Calu3 (cell line): ENCODE measurements at regions not wholly inside any gene's neighbourhood (a gene's known extent, or its start where the extent isn't known, plus 50 kb on each side); places are given as distances from the start of the nearest gene placed in this dataset.

Source experiments
- BruUV-seq: library from RNA; stranded (reverse); fragments of 400-500 nt; replicated peaks from 2 replicates; lab custom pipeline; 2021; lab: Mats Ljungman, UMichigan
- CTCF ChIA-PET: fragments of 300-600 bp; sonication (Branson Sonifier 250); formaldehyde crosslinking; loops from one replicate; lab custom pipeline; 2022; ENCODE audit warnings: antibody characterized with exemption; lab: Charles Lee
- DNase-seq: peaks from one replicate; pipeline ENCODE4 v3.0.0; 2022
- H3K27ac Mint-ChIP-seq: one replicate; pipeline ENCODE4 v1.8.0; 2022; ENCODE audit warnings: mixed read lengths; ENCODE audit not compliant: unreplicated experiment
- H3K27me3 Mint-ChIP-seq: one replicate; pipeline ENCODE4 v1.8.0; 2022; ENCODE audit warnings: mixed read lengths; ENCODE audit not compliant: unreplicated experiment
- H3K36me3 Mint-ChIP-seq: one replicate; pipeline ENCODE4 v1.8.0; 2022; ENCODE audit warnings: mild to moderate bottlenecking, moderate library complexity, mixed read lengths; ENCODE audit not compliant: insufficient read depth, unreplicated experiment
- H3K4me1 Mint-ChIP-seq: one replicate; pipeline ENCODE4 v1.8.0; 2022; ENCODE audit warnings: mild to moderate bottlenecking, low read depth, mixed read lengths; ENCODE audit not compliant: unreplicated experiment
- H3K4me3 Mint-ChIP-seq: one replicate; pipeline ENCODE4 v1.8.0; 2022; ENCODE audit warnings: mild to moderate bottlenecking, low read depth, moderate library complexity, mixed read lengths; ENCODE audit not compliant: unreplicated experiment
- H3K9me3 Mint-ChIP-seq: one replicate; pipeline ENCODE4 v1.8.0; 2022; ENCODE audit warnings: low read depth, mixed read lengths; ENCODE audit not compliant: unreplicated experiment
- CTCF ChIP-seq: fragments of 200-600 bp; IDR thresholded peaks from one replicate; pipeline ENCODE4 v1.8.0; 2022; ENCODE audit warnings: antibody characterized with exemption; ENCODE audit not compliant: unreplicated experiment
- intact Hi-C: fragments of 100-400 bp; cut with micrococcal nuclease; formaldehyde crosslinking; loops from one replicate; pipeline ENCODE4 v1.10.0; 2022; ENCODE audit not compliant: unreplicated experiment

- DNase-seq: no peak
- no peak overlapping the region for H3K27ac Mint-ChIP-seq
- H3K27me3 Mint-ChIP-seq: peaks cover 11% of the 10 kb centered on the region
- peaks cover 8% of the 10 kb centered on the region for H3K4me1 Mint-ChIP-seq
- BruUV-seq: no TSS peak
- H3K9me3 Mint-ChIP-seq: peaks cover 2% of the 10 kb centered on the region
- TF ChIP-seq CTCF: no peak
- CTCF ChIA-PET: interaction anchor here (0.7 kb wide), 1 partner anchor 56 kb away, joined by 4 read pairs; no protein-coding TSS in a partner anchor
- no peaks in the 10 kb centered on the region for H3K36me3 Mint-ChIP-seq
- H3K4me3 Mint-ChIP-seq: no peak overlapping the region
- intact Hi-C loops: no loop called here
These were observed 58.0 kb upstream of the FAM20A start for GRCh38 chr17:68658999-68659780.

- Mint-ChIP-seq H3K36me3 (no peaks in the 10 kb centered on the region), H3K27ac (no peak overlapping the region), H3K4me1 (peaks cover 8% of the 10 kb centered on the region), H3K4me3 (no peak overlapping the region), H3K9me3 (no peaks in the 10 kb centered on the region), H3K27me3 (peaks cover 11% of the 10 kb centered on the region)
- intact Hi-C loops: no loop called here
- no peak for TF ChIP-seq CTCF
- CTCF ChIA-PET: no interaction called here
- no TSS peak for BruUV-seq
- DNase-seq: no peak
These were observed 56.4 kb upstream of the FAM20A start for GRCh38 chr17:68657576-68657975.

- peaks cover 8% of the 10 kb centered on the region for H3K4me1 Mint-ChIP-seq
- no peaks in the 10 kb centered on the region for H3K9me3 Mint-ChIP-seq
- BruUV-seq: no TSS peak
- H3K4me3 Mint-ChIP-seq: no peak overlapping the region
- TF ChIP-seq CTCF: no peak
- peaks cover 11% of the 10 kb centered on the region for H3K27me3 Mint-ChIP-seq
- H3K27ac Mint-ChIP-seq: no peak overlapping the region
- intact Hi-C loops: no loop called here
- DNase-seq: no peak
- no peaks in the 10 kb centered on the region for H3K36me3 Mint-ChIP-seq
- CTCF ChIA-PET: no interaction called here
These were observed 56.0 kb upstream of the FAM20A start for GRCh38 chr17:68657166-68657565.

GRCh38 chr17:68656666-68657065 is 55.5 kb upstream of the FAM20A start:
- Mint-ChIP-seq H3K4me3 (no peak overlapping the region), H3K9me3 (no peaks in the 10 kb centered on the region), H3K27me3 (peaks cover 11% of the 10 kb centered on the region), H3K27ac (no peak overlapping the region), H3K4me1 (peaks cover 8% of the 10 kb centered on the region), H3K36me3 (no peaks in the 10 kb centered on the region)
- no peak for TF ChIP-seq CTCF
- no TSS peak for BruUV-seq
- DNase-seq: no peak
- intact Hi-C loops: no loop called here
- CTCF ChIA-PET: no interaction called here
